SK-N-MC (cell line): ENCODE measurements at regions not wholly inside any gene's neighbourhood (a gene's known extent, or its start where the extent isn't known, plus 50 kb on each side); places are given as distances from the start of the nearest gene placed in this dataset.

ENCODE experiments used
- DNase-seq: peaks from one replicate; pipeline ENCODE4 v3.0.0-alpha.2; 2011; ENCODE audit warnings: low read depth, low spot score
- H3K27ac ChIP-seq: fragments of 200-600 bp; sonication (generic); 2 replicates; pipeline ENCODE4 v1.5.1; 2016; ENCODE audit warnings: mixed run types
- H3K36me3 ChIP-seq: fragments of 200-600 bp; sonication (generic); 2 replicates; pipeline ENCODE4 v1.6.1; 2017; ENCODE audit warnings: antibody characterized with exemption, low read length, mixed read lengths; ENCODE audit not compliant: insufficient read depth
- H3K4me3 ChIP-seq: fragments of 200-600 bp; sonication (generic); 2 replicates; pipeline ENCODE4 v1.5.1; 2016
- H3K9ac ChIP-seq: fragments of 200-600 bp; sonication (generic); 2 replicates; pipeline ENCODE4 v1.8.0; 2017; ENCODE audit warnings: mixed run types, mixed read lengths; ENCODE audit not compliant: insufficient read length
- H3K9me3 ChIP-seq: fragments of 200-600 bp; sonication (generic); 2 replicates; pipeline ENCODE4 v1.6.1; 2017; ENCODE audit warnings: low read depth, mild to moderate bottlenecking, antibody characterized with exemption, low read length, moderate library complexity, mixed read lengths
- EZH2 ChIP-seq: fragments of 200-600 bp; sonication (generic); IDR thresholded peaks from one replicate; pipeline ENCODE4 v1.6.1; 2017; ENCODE audit warnings: antibody characterized with exemption
- FOXP2 ChIP-seq: optimal IDR thresholded peaks from 2 replicates; pipeline ENCODE3; 2011; ENCODE audit warnings: mild to moderate bottlenecking, moderate library complexity; ENCODE audit not compliant: insufficient read depth; ENCODE audit errors: extremely low read length, control extremely low read depth
- POLR2AphosphoS5 ChIP-seq: IDR thresholded peaks from 2 replicates; pipeline ENCODE4 v1.6.1; 2012; ENCODE audit warnings: mild to moderate bottlenecking, low read depth, low read length, borderline replicate concordance

- no peaks in the 10 kb centered on the region for H3K36me3 ChIP-seq
- H3K4me3 ChIP-seq, result no peak overlapping the region
- H3K9ac ChIP-seq, result no peak overlapping the region
- no peaks in the 10 kb centered on the region for H3K9me3 ChIP-seq
- DNase-seq, result no peak
- no peak overlapping the region for H3K27ac ChIP-seq
- TF ChIP-seq POLR2AphosphoS5 (no peak), FOXP2 (no peak), EZH2 (no peak)
Observed at GRCh38 chr10:123472606-123473005, 193.5 kb upstream of the GPR26 start.

GRCh38 chr10:123474700-123475099 lies 191.5 kb upstream of the GPR26 start:
- H3K9ac ChIP-seq, result no peak overlapping the region
- H3K36me3 ChIP-seq, result no peaks in the 10 kb centered on the region
- no peak for DNase-seq
- no peaks in the 10 kb centered on the region for H3K9me3 ChIP-seq
- no peak overlapping the region for H3K4me3 ChIP-seq
- no peak for TF ChIP-seq FOXP2
- TF ChIP-seq POLR2AphosphoS5, result no peak
- TF ChIP-seq EZH2, result no peak
- no peak overlapping the region for H3K27ac ChIP-seq

GRCh38 chr10:123475466-123475865 lies 190.7 kb upstream of the GPR26 start:
- H3K9me3 ChIP-seq, result no peaks in the 10 kb centered on the region
- H3K4me3 ChIP-seq, result no peak overlapping the region
- no peak for DNase-seq

GRCh38 chr10:123478116-123478515 lies 188.0 kb upstream of the GPR26 start:
- TF ChIP-seq FOXP2 (no peak), POLR2AphosphoS5 (no peak), EZH2 (no peak)
- no peak for DNase-seq
- H3K4me3 ChIP-seq, result no peak overlapping the region
- H3K9me3 ChIP-seq, result no peaks in the 10 kb centered on the region
- H3K9ac ChIP-seq, result no peak overlapping the region
- no peak overlapping the region for H3K27ac ChIP-seq
- H3K36me3 ChIP-seq, result no peaks in the 10 kb centered on the region

More at GRCh38 chr10:123475466-123475865, 190.7 kb upstream of the GPR26 start:
- no peak for TF ChIP-seq EZH2
- TF ChIP-seq POLR2AphosphoS5, result no peak
- H3K9ac ChIP-seq, result no peak overlapping the region
- H3K36me3 ChIP-seq, result no peaks in the 10 kb centered on the region
- H3K27ac ChIP-seq, result no peak overlapping the region

GRCh38 chr10:123479640-123480039 lies 186.5 kb upstream of the GPR26 start:
- Histone ChIP-seq H3K36me3 (no peaks in the 10 kb centered on the region), H3K4me3 (no peak overlapping the region), H3K9ac (no peak overlapping the region), H3K9me3 (no peaks in the 10 kb centered on the region), H3K27ac (no peak overlapping the region)
- DNase-seq, result no peak
- no peak for TF ChIP-seq EZH2
- TF ChIP-seq POLR2AphosphoS5, result no peak

GRCh38 chr10:123480344-123480743 lies 185.8 kb upstream of the GPR26 start:
- H3K4me3 ChIP-seq, result no peak overlapping the region
- no peak overlapping the region for H3K9ac ChIP-seq
- no peak for DNase-seq
- TF ChIP-seq FOXP2, result no peak
- H3K36me3 ChIP-seq, result no peaks in the 10 kb centered on the region
- H3K9me3 ChIP-seq, result no peaks in the 10 kb centered on the region
- no peak overlapping the region for H3K27ac ChIP-seq

GRCh38 chr10:123480845-123481244 lies 185.3 kb upstream of the GPR26 start:
- no peak overlapping the region for H3K9ac ChIP-seq
- no peaks in the 10 kb centered on the region for H3K36me3 ChIP-seq
- no peaks in the 10 kb centered on the region for H3K9me3 ChIP-seq
- no peak overlapping the region for H3K4me3 ChIP-seq
- TF ChIP-seq POLR2AphosphoS5, result no peak
- no peak for TF ChIP-seq EZH2
- no peak for TF ChIP-seq FOXP2
- H3K27ac ChIP-seq, result no peak overlapping the region
- DNase-seq, result no peak

GRCh38 chr10:123484722-123485121 lies 181.4 kb upstream of the GPR26 start:
- no peak for DNase-seq
- H3K27ac ChIP-seq, result no peak overlapping the region
- H3K4me3 ChIP-seq, result no peak overlapping the region
- H3K9me3 ChIP-seq, result no peaks in the 10 kb centered on the region
- no peak overlapping the region for H3K9ac ChIP-seq
- TF ChIP-seq EZH2 (no peak), FOXP2 (no peak), POLR2AphosphoS5 (no peak)
- H3K36me3 ChIP-seq, result no peaks in the 10 kb centered on the region

GRCh38 chr10:123485341-123485960 lies 180.7 kb upstream of the GPR26 start:
- Histone ChIP-seq H3K27ac (no peak overlapping the region), H3K9ac (no peak overlapping the region), H3K4me3 (no peak overlapping the region), H3K36me3 (no peaks in the 10 kb centered on the region), H3K9me3 (no peaks in the 10 kb centered on the region)
- TF ChIP-seq FOXP2, result no peak
- TF ChIP-seq POLR2AphosphoS5, result no peak
- no peak for TF ChIP-seq EZH2
- DNase-seq, result no peak
